ENCODE measurements at regions not wholly inside any gene's neighbourhood (a gene's known extent, or its start where the extent isn't known, plus 50 kb on each side); places are given as distances from the start of the nearest gene placed in this dataset.

- H3K9ac ChIP-seq (ENCODE audit: control insufficient read depth, insufficient read depth, low read length): no peak overlapping the region
- ATAC-seq (peak; percentile 74), FAIRE-seq (no peak), DNase-seq (ENCODE audit: low read depth, low spot score) (no peak)
- H3K79me2 ChIP-seq (ENCODE audit: control insufficient read depth, insufficient read depth, low read length): no peaks in the 10 kb centered on the region
- H4K20me1 ChIP-seq (ENCODE audit: control insufficient read depth, insufficient read depth): no peaks in the 10 kb centered on the region
- H3K27me3 ChIP-seq (replicated peaks in 1 of 2; ENCODE audit: control insufficient read depth in 2 of 2, insufficient read depth in 2 of 2, low read length in 1 of 2): no peaks in the 10 kb centered on the region
- ChIA-PET RAD21 (ENCODE audit: unreplicated experiment) (no interaction called here), POLR2A (no interaction called here), CTCF (no interaction called here), SMC1A (ENCODE audit: uncharacterized antibody, unreplicated experiment) (interaction anchor here (1.0 kb wide), 1 partner anchor 37 kb away, joined by 3 read pairs; no protein-coding TSS in a partner anchor)
- 33% methylated on average over 3 of the region's 3 CpGs for WGBS (ENCODE audit: insufficient coverage, insufficient replicate concordance, low lambda C conversion rate, missing lambda C conversion rate)
- in situ Hi-C loops (cut with MboI) (no loop called here), intact Hi-C loops (cut with micrococcal nuclease; ENCODE audit: unreplicated experiment) (no loop called here)
- H3K27ac ChIP-seq (ENCODE audit: control insufficient read depth, insufficient read depth): no peak overlapping the region
- H3K4me3 ChIP-seq: no peak overlapping the region
- no peaks in the 10 kb centered on the region for H3K4me1 ChIP-seq (ENCODE audit: control insufficient read depth, insufficient read depth, low read length)
- no peaks in the 10 kb centered on the region for H3K9me3 ChIP-seq (replicated peaks; ENCODE audit: control insufficient read depth, insufficient read depth, low read length)
- no peak overlapping the region for H2AFZ ChIP-seq (ENCODE audit: control insufficient read depth, low read depth, low read length)
- H3K36me3 ChIP-seq (ENCODE audit: control insufficient read depth in 2 of 2, insufficient read depth in 2 of 2, low read length in 1 of 2): no peaks in the 10 kb centered on the region
- no TSS peak for BruUV-seq (replicated peaks)
- H3K4me2 ChIP-seq (ENCODE audit: control insufficient read depth, insufficient read depth): no peak overlapping the region
- peak; percentile 66 for TF ChIP-seq RUNX3 (IDR thresholded peaks at IDR 0.05; ENCODE audit: low read length)
- TF ChIP-seq, protein P1, sequence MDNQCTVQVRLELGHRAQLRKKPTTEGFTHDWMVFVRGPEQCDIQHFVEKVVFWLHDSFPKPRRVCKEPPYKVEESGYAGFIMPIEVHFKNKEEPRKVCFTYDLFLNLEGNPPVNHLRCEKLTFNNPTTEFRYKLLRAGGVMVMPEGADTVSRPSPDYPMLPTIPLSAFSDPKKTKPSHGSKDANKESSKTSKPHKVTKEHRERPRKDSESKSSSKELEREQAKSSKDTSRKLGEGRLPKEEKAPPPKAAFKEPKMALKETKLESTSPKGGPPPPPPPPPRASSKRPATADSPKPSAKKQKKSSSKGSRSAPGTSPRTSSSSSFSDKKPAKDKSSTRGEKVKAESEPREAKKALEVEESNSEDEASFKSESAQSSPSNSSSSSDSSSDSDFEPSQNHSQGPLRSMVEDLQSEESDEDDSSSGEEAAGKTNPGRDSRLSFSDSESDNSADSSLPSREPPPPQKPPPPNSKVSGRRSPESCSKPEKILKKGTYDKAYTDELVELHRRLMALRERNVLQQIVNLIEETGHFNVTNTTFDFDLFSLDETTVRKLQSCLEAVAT (IDR thresholded peaks at IDR 0.05): no peak
Observed at GRCh38 chr12:40597133-40597532, 95.1 kb upstream of the CNTN1 start.

- FAIRE-seq (no peak), DNase-seq (ENCODE audit: low read depth, low spot score) (no peak), ATAC-seq (peak; percentile 58)
- Histone ChIP-seq H3K36me3 (ENCODE audit: control insufficient read depth in 2 of 2, insufficient read depth in 2 of 2, low read length in 1 of 2) (no peaks in the 10 kb centered on the region), H3K9me3 (replicated peaks; ENCODE audit: control insufficient read depth, insufficient read depth, low read length) (no peaks in the 10 kb centered on the region), H3K27ac (ENCODE audit: control insufficient read depth, insufficient read depth) (no peak overlapping the region), H3K79me2 (ENCODE audit: control insufficient read depth, insufficient read depth, low read length) (no peaks in the 10 kb centered on the region), H2AFZ (ENCODE audit: control insufficient read depth, low read depth, low read length) (no peak overlapping the region), H3K4me1 (ENCODE audit: control insufficient read depth, insufficient read depth, low read length) (no peaks in the 10 kb centered on the region), H3K4me2 (ENCODE audit: control insufficient read depth, insufficient read depth) (no peak overlapping the region), H3K4me3 (no peak overlapping the region), H4K20me1 (ENCODE audit: control insufficient read depth, insufficient read depth) (no peaks in the 10 kb centered on the region), H3K9ac (ENCODE audit: control insufficient read depth, insufficient read depth, low read length) (no peak overlapping the region), H3K27me3 (replicated peaks in 1 of 2; ENCODE audit: control insufficient read depth in 2 of 2, insufficient read depth in 2 of 2, low read length in 1 of 2) (no peaks in the 10 kb centered on the region)
- WGBS (ENCODE audit: insufficient coverage, insufficient replicate concordance, low lambda C conversion rate, missing lambda C conversion rate): 6% methylated on average over 2 of the region's 2 CpGs
- RAD21 ChIA-PET (ENCODE audit: unreplicated experiment): no interaction called here
- POLR2A ChIA-PET: no interaction called here
- BruUV-seq (replicated peaks): no TSS peak
- TF ChIP-seq PAX8 (IDR thresholded peaks at IDR 0.05): no peak
- TF ChIP-seq, protein P1 (IDR thresholded peaks at IDR 0.05): no peak
- TF ChIP-seq SPI1 (IDR thresholded peaks at IDR 0.05; ENCODE audit: borderline replicate concordance, insufficient read depth, low read depth, low read length): peak; percentile 24; the same call in 1 of the 2 replicates
- TF ChIP-seq USF2 (IDR thresholded peaks at IDR 0.05; ENCODE audit: borderline replicate concordance, low read depth, low read length): no peak
- SMC1A ChIA-PET (ENCODE audit: uncharacterized antibody, unreplicated experiment): no interaction called here
- in situ Hi-C loops (cut with MboI): no loop called here
- intact Hi-C loops (cut with micrococcal nuclease; ENCODE audit: unreplicated experiment): no loop called here
- CTCF ChIA-PET: no interaction called here
Observed at GRCh38 chr12:40598073-40598472, 94.2 kb upstream of the CNTN1 start.

Measured in GM12878 (cell line).